K562 (cell line): ENCODE measurements at regions not wholly inside any gene's neighbourhood (a gene's known extent, or its start where the extent isn't known, plus 50 kb on each side); places are given as distances from the start of the nearest gene placed in this dataset.

Experiments
- ATAC-seq: fragments of 200-7000 bp; cut with Tn5 transposase; 3 replicates; pipeline ENCODE4 v1.9.1; 2020; ENCODE audit warnings: moderate library complexity
- BruUV-seq: library from RNA; stranded (reverse); fragments of 400-500 nt; replicated peaks from 2 replicates; lab custom pipeline; 2021; lab: Mats Ljungman, UMichigan
- CTCF ChIA-PET: fragments of 300-600 bp; formaldehyde crosslinking; extraction: SDS; loops from one replicate; lab custom pipeline; 2021; ENCODE audit warnings: low intra/inter-chr PET ratio; lab: Yijun Ruan, JAX
- POLR2A ChIA-PET: fragments of 300-600, 350-650 bp; sonication (Branson Sonifier 250); formaldehyde crosslinking; extraction: SDS; loops from one replicate; lab custom pipeline; 2021; ENCODE audit warnings: antibody characterized with exemption, inconsistent platforms; lab: Yijun Ruan, JAX
- DNase-seq, 4 experiments: peaks; one replicate each; pipeline versions ENCODE4 v3.0.0 to v3.0.0-alpha.2; 2011 to 2018; ENCODE audit warnings: low spot score in 3 of 4, mixed read lengths in 3 of 4; ENCODE audit errors: extremely low read depth in 1 of 4
- FAIRE-seq: peaks from 2 replicates; lab custom pipeline; 2011; peaks lifted over from hg19 to GRCh38; lab: Jason Lieb, UNC
- H2AFZ ChIP-seq: 2 replicates; pipeline ENCODE4 v1.6.0; 2011; ENCODE audit warnings: low read depth, low read length, control low read depth, inconsistent platforms
- H3K27ac ChIP-seq: fragments of 200-600 bp; 3 replicates; pipeline ENCODE4 v1.8.0; 2011; ENCODE audit warnings: low read depth, mild to moderate bottlenecking, control low read depth, inconsistent platforms, low read length, moderate library complexity, mixed read lengths; ENCODE audit errors: extremely low read depth
- H3K27me3 ChIP-seq, 2 experiments: fragments of 300-600 bp in 1 of 2; 2 replicates in 1 of 2; 3 replicates in 1 of 2; pipeline versions ENCODE4 v1.6.0 to v1.8.0; 2011; ENCODE audit warnings: inconsistent platforms in 2 of 2, low read length in 2 of 2, mild to moderate bottlenecking in 1 of 2, mixed read lengths in 1 of 2, moderate library complexity in 1 of 2; ENCODE audit not compliant: control insufficient read depth in 2 of 2, insufficient read depth in 2 of 2
- H3K36me3 ChIP-seq: fragments of 300-600 bp; 3 replicates; pipeline ENCODE4 v1.8.0; 2011; ENCODE audit warnings: mild to moderate bottlenecking, low read length, inconsistent platforms; ENCODE audit not compliant: control insufficient read depth, insufficient read depth
- H3K4me1 ChIP-seq, 2 experiments: fragments of 200-600 bp in 1 of 2; replicated peaks in 1 of 2; 2 replicates in 1 of 2; 3 replicates in 1 of 2; pipeline versions ENCODE4 v1.5.1 to v1.8.0; 2011; ENCODE audit warnings: inconsistent platforms in 2 of 2, low read length in 2 of 2, mild to moderate bottlenecking in 1 of 2, mixed read lengths in 1 of 2, moderate library complexity in 1 of 2; ENCODE audit not compliant: control insufficient read depth in 2 of 2, insufficient read depth in 2 of 2
- H3K4me2 ChIP-seq: 2 replicates; pipeline ENCODE4 v1.6.1; 2011; ENCODE audit warnings: low read length, control low read depth, inconsistent platforms, mixed read lengths; ENCODE audit not compliant: insufficient read depth
- H3K4me3 ChIP-seq: fragments of 200-600 bp; sonication (generic), shearing (Covaris generic); 2 replicates; pipeline ENCODE4 v1.5.1; 2016; ENCODE audit warnings: control low read depth, inconsistent platforms
- H3K79me2 ChIP-seq: fragments of 200-600 bp; 3 replicates; pipeline ENCODE4 v1.8.0; 2011; ENCODE audit warnings: low read length, inconsistent platforms; ENCODE audit not compliant: control insufficient read depth, insufficient read depth
- H3K9ac ChIP-seq, 2 experiments: 2 replicates each; pipeline versions ENCODE4 v1.6.0 to v1.6.1; 2011; ENCODE audit warnings: low read depth in 2 of 2, low read length in 2 of 2, control low read depth in 1 of 2, inconsistent platforms in 1 of 2, mild to moderate bottlenecking in 1 of 2, mixed read lengths in 1 of 2; ENCODE audit not compliant: insufficient read depth in 1 of 2
- H3K9me1 ChIP-seq: one replicate; pipeline ENCODE4 v1.6.0; 2011; ENCODE audit warnings: inconsistent platforms, mild to moderate bottlenecking, low read length, moderate library complexity; ENCODE audit not compliant: control insufficient read depth, insufficient read depth
- H3K9me3 ChIP-seq: replicated peaks from 2 replicates; pipeline ENCODE4 v1.5.1; 2011; ENCODE audit warnings: low read depth, low read length, inconsistent platforms; ENCODE audit not compliant: control insufficient read depth, insufficient read depth
- H4K20me1 ChIP-seq: replicated peaks from 2 replicates; pipeline ENCODE4 v1.6.1; 2011; ENCODE audit warnings: low read length, inconsistent platforms, mixed read lengths; ENCODE audit not compliant: control insufficient read depth, insufficient read depth
- ETV5 ChIP-seq: sonication (generic); formaldehyde crosslinking; IDR thresholded peaks from 2 replicates; pipeline ENCODE4 v1.4.0; 2020; ENCODE audit warnings: low read depth, mild to moderate bottlenecking, missing genetic modification reagents
- NR2F6 ChIP-seq: fragments of 450-650 bp; formaldehyde crosslinking; IDR thresholded peaks from 2 replicates; pipeline ENCODE4 v1.4.0; 2020; ENCODE audit warnings: mild to moderate bottlenecking
- ZNF589 ChIP-seq: fragments of 200-800 bp; sonication (Bioruptor generic); IDR thresholded peaks from 2 replicates; pipeline ENCODE4 v1.6.1; 2016; ENCODE audit warnings: low read depth, missing genetic modification characterization, missing compliant biosample characterization
- WGBS: fragments of 100-300 bp; shearing (Covaris generic); methylation state at CpG from one replicate; pipeline ENCODE4 v1.1.6; 2016; ENCODE audit warnings: low coverage, mixed read lengths; ENCODE audit not compliant: insufficient coverage; ENCODE audit errors: missing lambda C conversion rate; 5-methylcytosine and 5-hydroxymethylcytosine counted together
- in situ Hi-C: fragments of 300-500 bp; cut with MboI; formaldehyde crosslinking; loops from 4 replicates; pipeline ENCODE4 v1.15.0; 2018; ENCODE audit warnings: inconsistent platforms, mixed read lengths
- intact Hi-C: fragments of 100-400 bp; cut with micrococcal nuclease; formaldehyde crosslinking; loops from 2 replicates; pipeline ENCODE4 v1.14.2; 2022
- TF ChIP-seq, protein P1 (sequence below): fragments of 250-450 bp; sonication (Bioruptor Pico); IDR thresholded peaks from 2 replicates; pipeline ENCODE4 v1.5.0; 2020; ENCODE audit warnings: mild to moderate bottlenecking
- TF ChIP-seq, protein P2 (sequence below): fragments of 250-450 bp; sonication (Bioruptor Pico); IDR thresholded peaks from 2 replicates; pipeline ENCODE4 v1.5.0; 2021; ENCODE audit warnings: mild to moderate bottlenecking, moderate library complexity

DNA sequence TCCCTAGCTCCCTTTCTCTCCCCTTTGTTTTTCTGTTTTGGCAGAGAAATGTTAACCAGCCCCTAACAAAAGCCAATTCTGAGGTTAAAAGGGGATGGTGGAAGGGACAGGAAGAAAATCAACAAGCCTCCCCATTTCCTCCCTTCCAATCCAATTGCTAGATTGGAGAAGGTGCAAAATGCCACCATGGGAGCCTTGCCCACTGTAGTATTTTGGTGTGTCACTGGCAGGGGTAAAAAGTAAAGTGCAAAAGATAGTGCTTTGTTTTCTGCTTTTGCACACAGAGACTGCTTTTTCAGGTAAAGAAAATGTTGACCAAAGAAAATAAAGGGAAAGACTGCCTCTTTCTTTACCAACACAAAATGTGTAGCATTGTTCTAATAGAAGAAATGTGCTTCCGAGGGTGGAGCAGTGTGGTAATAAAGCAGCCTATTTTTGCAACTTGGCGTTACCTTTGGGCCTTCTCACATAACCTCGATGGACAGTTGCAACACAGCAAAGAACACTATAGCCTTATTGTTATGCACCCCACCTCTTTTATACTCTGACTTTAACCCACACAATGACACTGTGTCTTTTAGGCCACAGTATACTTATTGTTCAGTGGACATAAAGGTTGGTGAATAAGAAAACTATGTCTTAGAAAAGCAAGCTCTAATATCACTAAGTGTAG lies 861.8 kb downstream of the BCL11A start:
- Histone ChIP-seq H3K9ac (no peak overlapping the region), H3K36me3 (no peaks in the 10 kb centered on the region), H4K20me1 (no peaks in the 10 kb centered on the region), H2AFZ (no peak overlapping the region), H3K4me2 (no peak overlapping the region), H3K9me3 (no peaks in the 10 kb centered on the region), H3K9me1 (no peaks in the 10 kb centered on the region), H3K79me2 (no peaks in the 10 kb centered on the region), H3K27me3 (no peaks in the 10 kb centered on the region), H3K4me1 (no peaks in the 10 kb centered on the region), H3K27ac (no peak overlapping the region), H3K4me3 (no peak overlapping the region)
- ChIA-PET POLR2A (no interaction called here), CTCF (no interaction called here)
- in situ Hi-C loops (no loop called here), intact Hi-C loops (no loop called here)
- ATAC-seq (no peak), FAIRE-seq (no peak), DNase-seq (no peak)
- 0% methylated on average over 3 of the region's 3 CpGs for WGBS
- BruUV-seq = no TSS peak
- no peak for TF ChIP-seq ETV5
- TF ChIP-seq, protein P1, sequence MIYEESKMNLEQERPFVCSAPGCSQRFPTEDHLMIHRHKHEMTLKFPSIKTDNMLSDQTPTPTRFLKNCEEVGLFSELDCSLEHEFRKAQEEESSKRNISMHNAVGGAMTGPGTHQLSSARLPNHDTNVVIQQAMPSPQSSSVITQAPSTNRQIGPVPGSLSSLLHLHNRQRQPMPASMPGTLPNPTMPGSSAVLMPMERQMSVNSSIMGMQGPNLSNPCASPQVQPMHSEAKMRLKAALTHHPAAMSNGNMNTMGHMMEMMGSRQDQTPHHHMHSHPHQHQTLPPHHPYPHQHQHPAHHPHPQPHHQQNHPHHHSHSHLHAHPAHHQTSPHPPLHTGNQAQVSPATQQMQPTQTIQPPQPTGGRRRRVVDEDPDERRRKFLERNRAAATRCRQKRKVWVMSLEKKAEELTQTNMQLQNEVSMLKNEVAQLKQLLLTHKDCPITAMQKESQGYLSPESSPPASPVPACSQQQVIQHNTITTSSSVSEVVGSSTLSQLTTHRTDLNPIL (CRISPR knock-in tag) = no peak
- TF ChIP-seq, protein P2, sequence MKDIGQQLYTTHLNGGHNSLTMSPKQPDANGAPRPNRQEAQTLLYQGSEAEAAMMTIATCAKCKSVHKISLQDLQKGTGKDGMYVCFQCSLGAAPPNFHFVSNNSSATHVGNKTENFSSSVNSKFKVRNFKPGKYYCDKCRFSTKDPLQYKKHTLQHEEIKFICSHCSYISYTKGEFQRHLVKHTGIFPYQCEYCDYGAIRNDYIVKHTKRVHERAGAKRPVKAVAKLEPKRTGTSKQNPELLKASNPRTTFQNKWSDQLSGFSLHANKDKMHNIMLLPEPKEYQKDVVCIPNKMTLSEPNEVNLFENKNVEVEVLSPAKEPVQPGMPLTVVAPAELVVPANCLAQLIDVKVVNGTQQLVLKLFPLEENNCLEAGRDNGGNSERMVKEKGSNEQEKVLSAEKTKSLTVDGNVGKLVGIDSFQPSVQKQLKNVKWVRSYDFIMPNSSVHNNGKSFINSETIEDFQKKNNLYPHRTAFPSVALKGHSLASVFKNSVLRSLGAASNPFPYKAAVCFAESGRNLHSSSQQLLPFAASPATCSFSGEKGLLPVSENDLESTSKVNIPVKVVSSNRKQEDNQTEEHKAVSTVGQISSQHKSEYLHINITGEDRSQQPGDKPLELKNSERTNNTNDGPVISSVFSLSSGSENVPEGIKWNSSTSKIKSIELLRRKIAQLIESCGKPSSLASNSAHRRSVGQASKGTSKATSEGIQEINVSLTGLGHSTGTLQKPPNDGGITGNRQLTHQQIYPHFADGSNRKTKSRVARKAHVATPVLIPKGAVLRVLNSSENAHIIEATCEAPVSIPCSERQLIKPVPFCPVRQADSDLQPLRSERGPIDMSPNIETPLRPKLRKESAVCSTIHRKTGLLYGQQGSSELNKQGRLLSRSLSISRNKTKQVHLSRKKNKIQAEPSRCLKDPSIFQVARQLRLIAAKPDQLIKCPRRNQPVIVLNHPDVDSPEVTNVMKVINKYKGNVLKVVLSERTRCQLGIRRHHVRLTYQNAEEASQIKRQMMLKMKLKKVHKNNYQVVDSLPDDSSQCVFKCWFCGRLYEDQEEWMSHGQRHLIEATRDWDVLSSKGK (CRISPR knock-in tag) = no peak
- no peak for TF ChIP-seq NR2F6
- no peak for TF ChIP-seq ZNF589 (CRISPR knock-in tag)
